Natural killer cell (primary cell): ENCODE measurements at regions not wholly inside any gene's neighbourhood (a gene's known extent, or its start where the extent isn't known, plus 50 kb on each side); places are given as distances from the start of the nearest gene placed in this dataset.

Source experiments
- ATAC-seq, 3 donors: fragments of 150-1000 bp in 2 of 3; fragments of 200-7000 bp in 1 of 3; cut with Tn5 transposase; 1 replicate in 1 of 3; 2 replicates in 2 of 3; pipeline ENCODE4 v1.10.0; 2021; ENCODE audit warnings: mild to moderate bottlenecking in 2 of 3, moderate library complexity in 2 of 3
- DNase-seq, 2 donors: peaks; one replicate each; pipeline versions ENCODE4 v3.0.0 to v3.0.0-alpha.2; 2013 to 2021; ENCODE audit warnings: mixed read lengths in 1 of 2
- H3K27ac ChIP-seq: one replicate; pipeline ENCODE4 v1.5.1; 2013; ENCODE audit warnings: mild to moderate bottlenecking, low read length
- H3K27me3 ChIP-seq: one replicate; pipeline ENCODE4 v1.6.1; 2013; ENCODE audit warnings: low read length; ENCODE audit not compliant: control insufficient read depth, insufficient read depth
- H3K36me3 ChIP-seq: one replicate; pipeline ENCODE4 v1.6.1; 2013; ENCODE audit warnings: low read length; ENCODE audit not compliant: control insufficient read depth, insufficient read depth
- H3K4me1 ChIP-seq: one replicate; pipeline ENCODE4 v1.6.1; 2013; ENCODE audit warnings: low read length; ENCODE audit not compliant: control insufficient read depth, insufficient read depth
- H3K4me3 ChIP-seq: one replicate; pipeline ENCODE4 v1.5.1; 2013; ENCODE audit warnings: low read length
- H3K9me3 ChIP-seq: one replicate; pipeline ENCODE4 v1.6.1; 2013; ENCODE audit warnings: low read length; ENCODE audit not compliant: control insufficient read depth, insufficient read depth
- H3K27ac Mint-ChIP-seq, 2 donors: one replicate each; pipeline ENCODE4 v1.8.0; 2022; ENCODE audit warnings: mild to moderate bottlenecking in 2 of 2, mixed read lengths in 2 of 2, moderate library complexity in 1 of 2
- H3K27me3 Mint-ChIP-seq, 2 donors: one replicate each; pipeline ENCODE4 v1.8.0; 2022; ENCODE audit warnings: low read depth in 2 of 2, mixed read lengths in 2 of 2
- H3K36me3 Mint-ChIP-seq: one replicate; pipeline ENCODE4 v1.8.0; 2022; ENCODE audit warnings: mixed read lengths
- H3K4me1 Mint-ChIP-seq, 2 donors: one replicate each; pipeline ENCODE4 v1.8.0; 2022; ENCODE audit warnings: mixed read lengths in 2 of 2
- H3K4me3 Mint-ChIP-seq: one replicate; pipeline ENCODE4 v1.8.0; 2022; ENCODE audit warnings: mild to moderate bottlenecking, moderate library complexity, mixed read lengths
- H3K9me3 Mint-ChIP-seq, 2 donors: one replicate each; pipeline ENCODE4 v1.8.0; 2022; ENCODE audit warnings: mixed read lengths in 2 of 2
- CTCF ChIP-seq: fragments of 200-600 bp; IDR thresholded peaks from one replicate; pipeline ENCODE4 v1.8.0; 2022; ENCODE audit warnings: antibody characterized with exemption
- WGBS: methylation state at CpG from one replicate; pipeline ENCODE4 v1.1.7; 2013; ENCODE audit warnings: missing lambda C conversion rate; ENCODE audit not compliant: insufficient coverage; 5-methylcytosine and 5-hydroxymethylcytosine counted together
- intact Hi-C: fragments of 100-400 bp; cut with micrococcal nuclease; formaldehyde crosslinking; loops from one replicate; pipeline ENCODE4 v1.14.2; 2022

GRCh38 chr12:67915335-67915851 lies 73.9 kb upstream of the IFNG-AS1 start:
- Histone ChIP-seq H3K4me1 (no peaks in the 10 kb centered on the region), H3K4me3 (no peak overlapping the region), H3K27ac (no peak overlapping the region), H3K9me3 (no peaks in the 10 kb centered on the region), H3K36me3 (no peaks in the 10 kb centered on the region), H3K27me3 (no peaks in the 10 kb centered on the region)
- Mint-ChIP-seq H3K27ac (no peak overlapping the region), H3K4me1 (no peaks in the 10 kb centered on the region), H3K27me3 (peaks cover 13 to 36% of the 10 kb centered on the region in 2 donors), H3K36me3 (no peaks in the 10 kb centered on the region), H3K9me3 (no peaks in the 10 kb centered on the region), H3K4me3 (no peak overlapping the region)
- DNase-seq, result no peak
- 84% methylated on average over 6 of the region's 6 CpGs for WGBS
- TF ChIP-seq CTCF, result no peak
- intact Hi-C loops, result no loop called here
- ATAC-seq, result no peak

GRCh38 chr12:67916266-67916970 lies 72.8 kb upstream of the IFNG-AS1 start:
- Histone ChIP-seq H3K27me3 (no peaks in the 10 kb centered on the region), H3K36me3 (no peaks in the 10 kb centered on the region), H3K9me3 (no peaks in the 10 kb centered on the region), H3K4me1 (no peaks in the 10 kb centered on the region), H3K4me3 (no peak overlapping the region), H3K27ac (no peak overlapping the region)
- Mint-ChIP-seq H3K36me3 (no peaks in the 10 kb centered on the region), H3K4me3 (no peak overlapping the region), H3K9me3 (no peaks in the 10 kb centered on the region), H3K27me3 (peaks cover 17 to 36% of the 10 kb centered on the region in 2 donors), H3K27ac (no peak overlapping the region), H3K4me1 (no peaks in the 10 kb centered on the region)
- intact Hi-C loops, result no loop called here
- no peak for DNase-seq
- 85% methylated on average over 5 of the region's 5 CpGs for WGBS
- no peak for ATAC-seq
- TF ChIP-seq CTCF, result no peak

- Mint-ChIP-seq H3K36me3 (no peaks in the 10 kb centered on the region), H3K27me3 (peaks cover 13 to 27% of the 10 kb centered on the region in 2 donors), H3K27ac (no peak overlapping the region), H3K4me3 (no peak overlapping the region), H3K4me1 (no peaks in the 10 kb centered on the region), H3K9me3 (no peaks in the 10 kb centered on the region)
- Histone ChIP-seq H3K4me3 (no peak overlapping the region), H3K4me1 (no peaks in the 10 kb centered on the region), H3K36me3 (no peaks in the 10 kb centered on the region), H3K9me3 (no peaks in the 10 kb centered on the region), H3K27ac (no peak overlapping the region), H3K27me3 (no peaks in the 10 kb centered on the region)
- ATAC-seq, result no peak
- intact Hi-C loops, result no loop called here
- WGBS, result no CpG with 5 or more reads among the region's 4 CpGs
- TF ChIP-seq CTCF, result no peak
- no peak for DNase-seq
Measured at GRCh38 chr12:67917811-67918210, 71.4 kb upstream of the IFNG-AS1 start.

GRCh38 chr12:67918441-67918840 lies 70.8 kb upstream of the IFNG-AS1 start:
- Mint-ChIP-seq H3K4me3 (no peak overlapping the region), H3K36me3 (no peaks in the 10 kb centered on the region), H3K9me3 (no peaks in the 10 kb centered on the region), H3K27me3 (peaks cover 13 to 21% of the 10 kb centered on the region in 2 donors), H3K4me1 (no peaks in the 10 kb centered on the region), H3K27ac (no peak overlapping the region)
- no peak overlapping the region for H3K27ac ChIP-seq
- no peak overlapping the region for H3K4me3 ChIP-seq
- H3K36me3 ChIP-seq, result no peaks in the 10 kb centered on the region
- no peaks in the 10 kb centered on the region for H3K4me1 ChIP-seq
- 93% methylated on average over 3 of the region's 4 CpGs for WGBS
- H3K27me3 ChIP-seq, result no peaks in the 10 kb centered on the region
- no peaks in the 10 kb centered on the region for H3K9me3 ChIP-seq
- TF ChIP-seq CTCF, result no peak
- DNase-seq, result no peak
- no peak for ATAC-seq
- intact Hi-C loops, result no loop called here
